SK-N-SH (cell line): ENCODE measurements at regions not wholly inside any gene's neighbourhood (a gene's known extent, or its start where the extent isn't known, plus 50 kb on each side); places are given as distances from the start of the nearest gene placed in this dataset.

Source experiments
- CTCF ChIP-seq: fragments of 200-600 bp; sonication (generic); IDR thresholded peaks from 2 replicates; pipeline ENCODE4 v1.6.1; 2017; ENCODE audit warnings: antibody characterized with exemption, mild to moderate bottlenecking, moderate library complexity
- EZH2phosphoT487 ChIP-seq: fragments of 200-600 bp; sonication (generic); IDR thresholded peaks from 2 replicates; pipeline ENCODE4 v1.6.1; 2017; ENCODE audit warnings: low read depth, mixed run types, mild to moderate bottlenecking, antibody characterized with exemption, moderate library complexity, borderline replicate concordance
- NRF1 ChIP-seq: IDR thresholded peaks from 2 replicates; pipeline ENCODE4 v1.6.1; 2012; ENCODE audit warnings: low read depth, mild to moderate bottlenecking, low read length
- RAD21 ChIP-seq: IDR thresholded peaks from 2 replicates; pipeline ENCODE4 v1.6.1; 2012; ENCODE audit warnings: mild to moderate bottlenecking, low read length
- TEAD4 ChIP-seq: IDR thresholded peaks from 2 replicates; pipeline ENCODE4 v1.4.0; 2012; ENCODE audit warnings: mild to moderate bottlenecking, borderline replicate concordance; ENCODE audit not compliant: insufficient read depth

GRCh38 chr11:110918351-110918750 lies 206.1 kb upstream of the ARHGAP20 start:
- no peak for TF ChIP-seq RAD21
- no peak for TF ChIP-seq EZH2phosphoT487
- no peak for TF ChIP-seq NRF1
- no peak for TF ChIP-seq TEAD4
- no peak for TF ChIP-seq CTCF
